Sigmoid colon (tissue), 3 donors: ENCODE measurements at regions not wholly inside any gene's neighbourhood (a gene's known extent, or its start where the extent isn't known, plus 50 kb on each side); places are given as distances from the start of the nearest gene placed in this dataset.

Experiments
- CTCF ChIP-seq, 4 experiments: fragments of 450-650 bp in 3 of 4; fragments of 200-600 bp in 1 of 4; IDR thresholded peaks; one replicate each; pipeline ENCODE4 v1.5.1; 2016 to 2019; ENCODE audit warnings: antibody characterized with exemption in 4 of 4, mild to moderate bottlenecking in 3 of 4, moderate library complexity in 2 of 4
- POLR2A ChIP-seq, 2 donors: fragments of 450-650 bp; IDR thresholded peaks; one replicate each; pipeline ENCODE4 v1.6.1; 2016; ENCODE audit warnings: antibody characterized with exemption in 2 of 2, mild to moderate bottlenecking in 2 of 2, moderate library complexity in 2 of 2

GRCh38 chr11:70550456-70551195 lies 152.3 kb downstream of the CTTN start:
- TF ChIP-seq CTCF (IDR thresholded peaks at IDR 0.05) (no peak), POLR2A (IDR thresholded peaks at IDR 0.05) (no peak)
